Thoracic aorta (tissue), 2 donors: ENCODE measurements at regions not wholly inside any gene's neighbourhood (a gene's known extent, or its start where the extent isn't known, plus 50 kb on each side); places are given as distances from the start of the nearest gene placed in this dataset.
A peak's percentile ranks its signal among the peaks of the same experiment; 100 is the strongest.

Experiments used
- ATAC-seq: fragments of 150-250 bp; one replicate; pipeline ENCODE4 v1.8.0; 2017; ENCODE audit warnings: low read depth; ENCODE audit not compliant: insufficient number of reproducible peaks, low FRiP score
- DNase-seq: peaks from one replicate; pipeline ENCODE4 v3.0.0-alpha.2; 2020; ENCODE audit warnings: low spot score
- H3K27ac ChIP-seq, 2 donors: fragments of 200-600 bp; sonication (generic); 1 replicate in 1 of 2; 2 replicates in 1 of 2; pipeline ENCODE4 v1.5.1; 2016; ENCODE audit warnings: mild to moderate bottlenecking in 2 of 2, moderate library complexity in 2 of 2
- H3K27me3 ChIP-seq: fragments of 200-600 bp; sonication (generic); replicated peaks from 2 replicates; pipeline ENCODE4 v1.6.0; 2016; ENCODE audit warnings: mild to moderate bottlenecking; ENCODE audit not compliant: insufficient read depth
- H3K36me3 ChIP-seq: fragments of 200-600 bp; sonication (generic); one replicate; pipeline ENCODE4 v1.5.1; 2016
- H3K4me1 ChIP-seq, 2 donors: fragments of 200-600 bp; sonication (generic); 1 replicate in 1 of 2; 2 replicates in 1 of 2; pipeline versions ENCODE4 v1.5.1 to v1.6.0; 2016; ENCODE audit warnings: low read depth in 2 of 2, mild to moderate bottlenecking in 1 of 2; ENCODE audit not compliant: control insufficient read depth in 1 of 2
- H3K4me3 ChIP-seq: fragments of 200-600 bp; sonication (generic); 2 replicates; pipeline ENCODE4 v1.5.1; 2016; ENCODE audit warnings: mild to moderate bottlenecking
- H3K9me3 ChIP-seq: fragments of 200-600 bp; sonication (generic); 2 replicates; pipeline ENCODE4 v1.5.1; 2016
- CTCF ChIP-seq: fragments of 200-600 bp; sonication (generic); IDR thresholded peaks from one replicate; pipeline ENCODE4 v1.5.1; 2019; ENCODE audit warnings: antibody characterized with exemption

DNA sequence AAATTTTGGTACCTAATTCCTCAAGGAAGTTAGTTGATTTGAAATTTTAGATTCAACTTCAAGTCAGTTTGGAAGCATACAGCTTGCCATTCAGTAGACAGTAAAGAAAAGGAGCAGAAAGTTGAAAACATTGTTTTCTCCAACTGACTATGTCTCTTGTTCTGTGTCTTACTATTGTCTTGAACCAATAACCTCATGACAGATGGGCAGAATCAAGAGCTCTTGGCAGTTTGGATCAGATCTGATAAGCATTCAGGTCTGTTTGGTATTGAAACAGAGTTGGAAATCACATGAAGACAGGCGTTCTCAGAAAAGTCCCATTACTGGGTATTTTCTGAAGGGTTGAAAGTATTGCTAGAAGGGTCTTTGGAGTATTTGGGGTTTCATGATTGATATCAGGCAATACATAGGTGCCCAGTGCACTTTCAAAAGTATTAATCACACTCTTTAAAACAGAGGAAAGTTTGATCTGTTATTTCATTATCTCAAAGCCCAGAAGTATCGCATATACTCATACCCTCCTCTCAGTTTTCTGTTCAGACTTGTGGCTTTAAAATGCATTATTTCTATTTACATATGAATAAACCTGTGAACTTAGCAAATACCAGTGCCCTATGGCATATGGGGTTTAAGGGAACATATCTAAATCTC, 428.4 kb upstream of the ZEB2 start:
- no peak overlapping the region for H3K4me3 ChIP-seq
- peaks cover under 1 to 14% of the 10 kb centered on the region in 2 donors for H3K4me1 ChIP-seq
- ATAC-seq (no peak), DNase-seq (no peak)
- no peaks in the 10 kb centered on the region for H3K27me3 ChIP-seq
- TF ChIP-seq CTCF, result no peak
- no peaks in the 10 kb centered on the region for H3K36me3 ChIP-seq
- H3K9me3 ChIP-seq, result no peaks in the 10 kb centered on the region
- no peak overlapping the region for H3K27ac ChIP-seq

DNA sequence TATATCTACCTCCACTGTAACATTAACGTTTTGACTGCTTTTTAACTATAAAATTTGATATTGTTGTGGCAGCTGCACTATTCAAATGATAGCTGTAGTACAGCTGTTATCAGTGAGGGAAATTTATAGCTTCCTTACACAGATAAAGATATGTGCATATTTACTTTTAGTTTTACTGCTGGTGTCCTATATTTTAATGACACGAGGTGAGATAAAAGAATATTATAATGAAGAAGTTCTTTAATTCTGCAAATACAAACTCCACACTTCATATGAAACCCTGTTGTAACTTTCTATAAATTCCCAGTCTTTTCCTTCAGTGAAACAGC, 427.8 kb upstream of the ZEB2 start:
- TF ChIP-seq CTCF, result no peak
- Histone ChIP-seq H3K4me1 (peaks cover 7 to 20% of the 10 kb centered on the region in 2 donors), H3K27ac (no peak overlapping the region), H3K4me3 (no peak overlapping the region), H3K36me3 (no peaks in the 10 kb centered on the region), H3K27me3 (no peaks in the 10 kb centered on the region), H3K9me3 (no peaks in the 10 kb centered on the region)
- ATAC-seq, result no peak
- DNase-seq, result no peak

DNA sequence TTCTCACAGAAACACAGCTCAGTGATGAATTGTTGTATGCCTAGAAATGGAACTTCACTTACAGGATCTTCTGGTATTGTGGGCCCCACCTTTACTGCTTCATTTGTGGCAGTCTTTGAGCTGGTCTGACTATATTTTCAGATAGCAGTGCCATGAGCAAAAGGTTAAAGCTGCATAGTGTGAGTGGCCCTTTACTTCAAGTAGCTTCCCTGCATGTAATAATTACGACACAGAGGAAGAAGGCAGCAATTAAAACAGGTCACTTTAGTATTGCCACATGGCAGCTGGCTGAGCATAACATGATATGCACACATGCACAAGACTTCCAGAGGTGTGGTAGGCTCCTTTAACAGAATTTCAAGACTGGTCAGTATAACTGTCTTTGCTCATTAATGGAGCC, 426.3 kb upstream of the ZEB2 start:
- no peak overlapping the region for H3K4me3 ChIP-seq
- H3K36me3 ChIP-seq, result no peaks in the 10 kb centered on the region
- H3K27me3 ChIP-seq, result no peaks in the 10 kb centered on the region
- H3K9me3 ChIP-seq, result no peaks in the 10 kb centered on the region
- DNase-seq (no peak), ATAC-seq (no peak)
- no peak for TF ChIP-seq CTCF
- no peak overlapping the region for H3K27ac ChIP-seq
- peaks cover 18 to 29% of the 10 kb centered on the region in 2 donors for H3K4me1 ChIP-seq

GRCh38 chr2:144944546-144945220, 424.8 kb upstream of the ZEB2 start:
- ATAC-seq (no peak), DNase-seq (no peak)
- Histone ChIP-seq H3K27me3 (no peaks in the 10 kb centered on the region), H3K9me3 (no peaks in the 10 kb centered on the region), H3K36me3 (no peaks in the 10 kb centered on the region), H3K27ac (peak overlapping the region in 1 of 2 donors; percentile 20), H3K4me3 (peak overlapping the region; percentile 41), H3K4me1 (peaks cover 18 to 42% of the 10 kb centered on the region in 2 donors)
- no peak for TF ChIP-seq CTCF

DNA sequence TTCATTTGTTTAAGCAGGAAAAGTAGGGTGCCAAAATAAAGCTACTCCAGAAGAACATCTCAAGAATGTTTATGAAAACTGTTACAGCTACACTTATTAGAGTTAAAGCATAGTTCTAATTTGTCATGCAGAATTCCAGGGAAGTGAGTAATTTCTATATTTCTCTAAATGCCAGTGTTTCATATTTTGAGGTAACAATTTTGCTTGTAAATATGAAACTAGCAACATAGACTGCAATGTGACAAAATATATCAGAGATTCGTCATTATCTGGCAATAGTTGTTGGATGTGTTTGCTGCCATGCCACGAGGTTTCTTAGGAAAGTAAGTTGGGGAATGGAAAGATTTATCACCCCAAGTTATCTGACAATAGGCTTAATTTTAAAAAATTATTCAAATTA, 424.1 kb upstream of the ZEB2 start:
- H3K27me3 ChIP-seq, result no peaks in the 10 kb centered on the region
- peak overlapping the region; percentile 41 for H3K4me3 ChIP-seq
- H3K9me3 ChIP-seq, result no peaks in the 10 kb centered on the region
- DNase-seq (no peak), ATAC-seq (no peak)
- peak overlapping the region in 1 of 2 donors; percentile 20 for H3K27ac ChIP-seq
- H3K36me3 ChIP-seq, result no peaks in the 10 kb centered on the region
- H3K4me1 ChIP-seq, result peaks cover 24 to 49% of the 10 kb centered on the region in 2 donors
- TF ChIP-seq CTCF, result no peak
